GM23338 (cell line): ENCODE measurements at regions not wholly inside any gene's neighbourhood (a gene's known extent, or its start where the extent isn't known, plus 50 kb on each side); places are given as distances from the start of the nearest gene placed in this dataset.
A peak's percentile ranks its signal among the peaks of the same experiment; 100 is the strongest.

ENCODE experiments used
- ATAC-seq: fragments of 200-7000 bp; cut with Tn5 transposase; 3 replicates; pipeline ENCODE4 v1.9.1; 2020
- DNase-seq: peaks from one replicate; pipeline ENCODE4 v3.0.0-alpha.2; 2015; ENCODE audit warnings: low spot score
- H2AFZ ChIP-seq: fragments of 200-600 bp; sonication (generic); 2 replicates; pipeline ENCODE4 v1.8.0; 2016; ENCODE audit warnings: antibody characterized with exemption, mild to moderate bottlenecking, moderate library complexity
- H3F3A ChIP-seq: fragments of 200-600 bp; sonication (generic); replicated peaks from 2 replicates; pipeline ENCODE4 v1.8.0; 2017; ENCODE audit warnings: antibody characterized with exemption, mixed run types, low read depth
- H3K27ac ChIP-seq: fragments of 200-600 bp; sonication (generic); 2 replicates; pipeline ENCODE4 v1.6.1; 2016; ENCODE audit warnings: low read depth
- H3K27me3 ChIP-seq: fragments of 200-600 bp; sonication (generic); 2 replicates; pipeline ENCODE4 v1.8.0; 2016; ENCODE audit warnings: mild to moderate bottlenecking, mixed run types, moderate library complexity; ENCODE audit not compliant: insufficient read depth
- H3K36me3 ChIP-seq: fragments of 200-600 bp; sonication (generic); 2 replicates; pipeline ENCODE4 v1.8.0; 2016; ENCODE audit warnings: mild to moderate bottlenecking; ENCODE audit not compliant: insufficient read depth
- H3K4me1 ChIP-seq: fragments of 200-600 bp; sonication (generic); 2 replicates; pipeline ENCODE4 v1.8.0; 2016; ENCODE audit warnings: mild to moderate bottlenecking, moderate library complexity; ENCODE audit not compliant: insufficient read depth
- H3K4me2 ChIP-seq: fragments of 200-600 bp; sonication (generic); 2 replicates; pipeline ENCODE4 v1.7.1; 2017; ENCODE audit warnings: mixed run types
- H3K4me3 ChIP-seq: fragments of 200-600 bp; sonication (generic); 2 replicates; pipeline ENCODE4 v1.6.1; 2016; ENCODE audit warnings: mixed run types
- H3K79me2 ChIP-seq: fragments of 200-600 bp; sonication (generic); replicated peaks from 2 replicates; pipeline ENCODE4 v1.8.0; 2017; ENCODE audit warnings: mild to moderate bottlenecking; ENCODE audit not compliant: insufficient read depth
- H3K9me2 ChIP-seq: fragments of 200-600 bp; sonication (generic); 2 replicates; pipeline ENCODE4 v1.8.0; 2017; ENCODE audit not compliant: insufficient read depth
- H4K20me1 ChIP-seq: fragments of 200-600 bp; sonication (generic); replicated peaks from 2 replicates; pipeline ENCODE4 v1.8.0; 2017; ENCODE audit warnings: mild to moderate bottlenecking; ENCODE audit not compliant: insufficient read depth
- H3K27ac Mint-ChIP-seq: 2 replicates; pipeline ENCODE4 v1.8.0; 2020; ENCODE audit warnings: inconsistent platforms, mild to moderate bottlenecking, moderate library complexity, mixed read lengths
- H3K27me3 Mint-ChIP-seq: 3 replicates; pipeline ENCODE4 v1.8.0; 2022; ENCODE audit warnings: low read depth, mild to moderate bottlenecking, moderate library complexity, mixed read lengths, inconsistent platforms; ENCODE audit not compliant: insufficient read depth, poor library complexity
- H3K36me3 Mint-ChIP-seq: 3 replicates; pipeline ENCODE4 v1.8.0; 2021; ENCODE audit warnings: low read depth, mild to moderate bottlenecking, inconsistent platforms, moderate library complexity, mixed read lengths
- H3K4me1 Mint-ChIP-seq: 3 replicates; pipeline ENCODE4 v1.8.0; 2020; ENCODE audit warnings: mild to moderate bottlenecking, inconsistent platforms, mixed read lengths
- H3K4me3 Mint-ChIP-seq: 3 replicates; pipeline ENCODE4 v1.8.0; 2021; ENCODE audit warnings: moderate library complexity, mild to moderate bottlenecking, inconsistent platforms, mixed read lengths
- H3K9me3 Mint-ChIP-seq: 3 replicates; pipeline ENCODE4 v1.8.0; 2020; ENCODE audit warnings: moderate library complexity, mild to moderate bottlenecking, inconsistent platforms, mixed read lengths
- JUNB ChIP-seq: IDR thresholded peaks from one replicate; pipeline ENCODE4 v1.6.1; 2016; ENCODE audit warnings: antibody characterized with exemption; ENCODE audit not compliant: unreplicated experiment
- ZNF331 ChIP-seq: fragments of 250-450 bp; sonication (Bioruptor Pico); IDR thresholded peaks from 2 replicates; pipeline ENCODE4 v1.5.0; 2020; ENCODE audit warnings: low read depth, mild to moderate bottlenecking, moderate library complexity
- TF ChIP-seq, protein P1 (sequence below), 2 experiments: fragments of 200-600 bp in 1 of 2; sonication (generic) in 1 of 2; conservative IDR thresholded peaks; 2 replicates each; pipeline versions ENCODE4 v1.5.1 to v1.6.1; 2016 to 2017; ENCODE audit warnings: antibody characterized with exemption in 2 of 2, low read depth in 2 of 2, mild to moderate bottlenecking in 2 of 2, moderate library complexity in 1 of 2
- TF ChIP-seq, protein P2 (sequence below): IDR thresholded peaks from 2 replicates; pipeline ENCODE4 v1.6.1; 2016; ENCODE audit warnings: antibody characterized with exemption

DNA sequence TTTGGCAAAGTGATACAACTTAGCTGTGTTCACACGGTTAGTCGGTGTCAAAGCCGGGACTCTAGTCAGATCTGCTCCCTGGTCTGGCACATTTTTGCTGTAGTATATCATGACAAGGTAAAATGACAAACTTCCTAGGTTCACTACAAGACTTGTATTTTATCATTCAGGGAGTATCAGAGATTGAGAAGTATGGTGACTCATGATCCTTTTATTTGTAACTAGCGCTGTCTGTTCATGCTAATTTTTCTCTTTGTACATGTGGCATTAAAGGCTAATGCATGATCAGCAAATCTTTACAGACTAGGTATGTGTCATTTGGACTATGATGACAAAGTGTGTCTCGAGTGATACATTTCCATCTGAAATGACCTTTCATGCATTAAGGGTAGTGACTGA, 326.7 kb downstream of the SIPA1L2 start:
- no peaks in the 10 kb centered on the region for H3K79me2 ChIP-seq
- Mint-ChIP-seq H3K4me1 (peaks cover 22% of the 10 kb centered on the region), H3K27ac (no peak overlapping the region), H3K36me3 (no peaks in the 10 kb centered on the region), H3K4me3 (no peak overlapping the region), H3K27me3 (peaks cover 6% of the 10 kb centered on the region), H3K9me3 (no peaks in the 10 kb centered on the region)
- H4K20me1 ChIP-seq = no peaks in the 10 kb centered on the region
- DNase-seq (no peak), ATAC-seq (no peak)
- H3K4me1 ChIP-seq = peaks cover 13% of the 10 kb centered on the region
- no peak overlapping the region for H3K27ac ChIP-seq
- H2AFZ ChIP-seq = no peak overlapping the region
- H3F3A ChIP-seq = no peaks in the 10 kb centered on the region
- H3K4me2 ChIP-seq = no peak overlapping the region
- H3K9me2 ChIP-seq = peaks cover 3% of the 10 kb centered on the region
- H3K36me3 ChIP-seq = no peaks in the 10 kb centered on the region
- TF ChIP-seq JUNB (no peak), ZNF331 (no peak)
- TF ChIP-seq, protein P1, sequence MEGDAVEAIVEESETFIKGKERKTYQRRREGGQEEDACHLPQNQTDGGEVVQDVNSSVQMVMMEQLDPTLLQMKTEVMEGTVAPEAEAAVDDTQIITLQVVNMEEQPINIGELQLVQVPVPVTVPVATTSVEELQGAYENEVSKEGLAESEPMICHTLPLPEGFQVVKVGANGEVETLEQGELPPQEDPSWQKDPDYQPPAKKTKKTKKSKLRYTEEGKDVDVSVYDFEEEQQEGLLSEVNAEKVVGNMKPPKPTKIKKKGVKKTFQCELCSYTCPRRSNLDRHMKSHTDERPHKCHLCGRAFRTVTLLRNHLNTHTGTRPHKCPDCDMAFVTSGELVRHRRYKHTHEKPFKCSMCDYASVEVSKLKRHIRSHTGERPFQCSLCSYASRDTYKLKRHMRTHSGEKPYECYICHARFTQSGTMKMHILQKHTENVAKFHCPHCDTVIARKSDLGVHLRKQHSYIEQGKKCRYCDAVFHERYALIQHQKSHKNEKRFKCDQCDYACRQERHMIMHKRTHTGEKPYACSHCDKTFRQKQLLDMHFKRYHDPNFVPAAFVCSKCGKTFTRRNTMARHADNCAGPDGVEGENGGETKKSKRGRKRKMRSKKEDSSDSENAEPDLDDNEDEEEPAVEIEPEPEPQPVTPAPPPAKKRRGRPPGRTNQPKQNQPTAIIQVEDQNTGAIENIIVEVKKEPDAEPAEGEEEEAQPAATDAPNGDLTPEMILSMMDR (conservative IDR thresholded peaks at IDR 0.05; ENCODE audit: low read depth in 2 of 2) = no peak
- no peaks in the 10 kb centered on the region for H3K27me3 ChIP-seq
- no peak overlapping the region for H3K4me3 ChIP-seq

DNA sequence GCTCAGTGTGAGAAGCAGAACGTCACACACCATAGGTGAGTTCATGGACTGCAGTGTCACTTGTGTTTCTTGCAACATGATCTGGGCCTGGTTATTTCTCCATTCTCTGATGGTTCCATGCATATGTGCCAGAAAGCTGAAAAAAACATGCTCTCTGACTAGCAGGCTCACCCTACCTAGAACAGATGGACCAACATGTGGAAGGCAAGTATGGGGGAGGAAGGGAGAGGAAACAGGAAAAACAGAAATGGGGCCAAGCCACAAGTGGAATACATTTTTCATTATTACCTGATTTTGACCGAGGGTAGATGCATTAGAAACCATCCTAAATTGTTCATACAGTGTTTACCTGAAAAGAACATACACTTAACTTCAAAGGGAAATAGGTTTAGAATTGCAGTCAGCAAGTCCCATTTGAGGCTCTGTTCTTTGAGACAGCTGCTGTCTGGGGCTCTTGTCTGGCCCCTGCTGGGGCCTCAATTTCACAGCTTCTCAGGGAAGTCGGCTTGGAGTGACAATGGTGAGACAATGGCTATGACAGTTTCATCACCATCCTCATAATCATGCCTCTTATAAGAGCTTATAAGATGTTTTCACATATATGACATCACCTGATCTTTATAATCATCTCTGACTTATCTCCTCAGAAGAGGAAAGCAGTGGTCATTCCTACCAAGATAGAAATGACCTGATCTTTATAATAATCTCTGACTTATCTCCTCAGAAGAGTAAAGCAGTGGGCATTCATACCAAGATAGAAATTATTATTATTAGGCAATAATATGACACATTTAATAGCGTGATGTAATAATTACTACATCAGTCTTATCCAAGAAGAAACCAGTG, 327.3 kb downstream of the SIPA1L2 start:
- Histone ChIP-seq H3K4me2 (no peak overlapping the region), H3F3A (no peaks in the 10 kb centered on the region), H4K20me1 (no peaks in the 10 kb centered on the region), H3K9me2 (no peaks in the 10 kb centered on the region; the same call in 1 of the 2 replicates), H3K27me3 (no peaks in the 10 kb centered on the region), H3K27ac (no peak overlapping the region), H3K36me3 (no peaks in the 10 kb centered on the region), H3K4me3 (no peak overlapping the region), H2AFZ (no peak overlapping the region), H3K4me1 (peaks cover 13% of the 10 kb centered on the region), H3K79me2 (no peaks in the 10 kb centered on the region)
- ATAC-seq = no peak
- H3K27me3 Mint-ChIP-seq = peaks cover 6% of the 10 kb centered on the region
- H3K36me3 Mint-ChIP-seq = no peaks in the 10 kb centered on the region
- H3K4me1 Mint-ChIP-seq = peaks cover 22% of the 10 kb centered on the region
- no peak overlapping the region for H3K27ac Mint-ChIP-seq
- no peaks in the 10 kb centered on the region for H3K9me3 Mint-ChIP-seq
- no peak overlapping the region for H3K4me3 Mint-ChIP-seq
- TF ChIP-seq, protein P1 (conservative IDR thresholded peaks at IDR 0.05; ENCODE audit: low read depth in 2 of 2) = peak; percentile 17 to 25; a peak in 1 of 4 replicates
- TF ChIP-seq, protein P2, sequence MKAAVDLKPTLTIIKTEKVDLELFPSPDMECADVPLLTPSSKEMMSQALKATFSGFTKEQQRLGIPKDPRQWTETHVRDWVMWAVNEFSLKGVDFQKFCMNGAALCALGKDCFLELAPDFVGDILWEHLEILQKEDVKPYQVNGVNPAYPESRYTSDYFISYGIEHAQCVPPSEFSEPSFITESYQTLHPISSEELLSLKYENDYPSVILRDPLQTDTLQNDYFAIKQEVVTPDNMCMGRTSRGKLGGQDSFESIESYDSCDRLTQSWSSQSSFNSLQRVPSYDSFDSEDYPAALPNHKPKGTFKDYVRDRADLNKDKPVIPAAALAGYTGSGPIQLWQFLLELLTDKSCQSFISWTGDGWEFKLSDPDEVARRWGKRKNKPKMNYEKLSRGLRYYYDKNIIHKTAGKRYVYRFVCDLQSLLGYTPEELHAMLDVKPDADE = no peak
- no peak for DNase-seq
